IPS-11a (cell line): ENCODE measurements at regions not wholly inside any gene's neighbourhood (a gene's known extent, or its start where the extent isn't known, plus 50 kb on each side); places are given as distances from the start of the nearest gene placed in this dataset.

Source experiments
- H3K4me3 ChIP-seq: one replicate; pipeline ENCODE4 v1.5.1; 2013; ENCODE audit warnings: low read depth, low read length, control low read depth

DNA sequence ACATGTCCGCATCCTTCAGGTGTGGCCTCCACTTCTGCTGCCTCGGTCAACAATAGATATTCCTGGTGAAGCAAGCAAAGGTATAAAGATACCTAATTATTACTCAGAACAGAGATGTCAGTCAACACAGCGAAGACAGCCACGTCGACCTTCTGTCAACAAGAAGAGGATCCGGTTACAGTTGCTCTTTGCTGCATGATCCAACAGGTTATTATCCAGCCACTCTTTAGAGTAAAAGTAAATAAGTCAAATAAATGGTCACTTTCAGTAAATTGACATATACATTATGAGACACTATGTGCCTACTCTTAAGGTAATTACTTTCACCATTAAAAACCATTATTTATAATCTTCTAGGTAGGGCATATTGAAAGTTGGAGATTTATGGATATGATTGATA lies 356.8 kb upstream of the ATP11B start:
- no peak overlapping the region for H3K4me3 ChIP-seq

GRCh38 chr3:182438398-182438797 lies 354.9 kb upstream of the ATP11B start:
- H3K4me3 ChIP-seq = no peak overlapping the region

DNA sequence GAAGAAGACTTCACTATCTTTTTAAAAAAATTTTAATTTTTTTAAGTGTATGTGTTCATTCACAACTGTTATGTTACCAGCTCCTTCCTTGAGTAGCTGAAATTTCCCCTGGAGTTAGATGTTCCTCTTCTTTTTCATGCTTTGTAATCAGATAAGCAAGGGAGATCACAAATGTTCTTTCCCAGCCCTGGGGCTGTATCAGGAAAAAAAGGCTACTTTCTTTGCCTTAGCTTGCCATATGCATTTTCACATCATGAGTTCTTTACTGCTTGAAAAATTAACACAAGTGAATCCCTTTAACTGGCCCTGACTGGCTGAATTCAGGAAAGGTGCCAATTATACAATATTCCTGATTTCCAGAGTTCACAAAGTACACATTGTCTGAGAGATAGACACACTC lies 353.2 kb upstream of the ATP11B start:
- H3K4me3 ChIP-seq = no peak overlapping the region

DNA sequence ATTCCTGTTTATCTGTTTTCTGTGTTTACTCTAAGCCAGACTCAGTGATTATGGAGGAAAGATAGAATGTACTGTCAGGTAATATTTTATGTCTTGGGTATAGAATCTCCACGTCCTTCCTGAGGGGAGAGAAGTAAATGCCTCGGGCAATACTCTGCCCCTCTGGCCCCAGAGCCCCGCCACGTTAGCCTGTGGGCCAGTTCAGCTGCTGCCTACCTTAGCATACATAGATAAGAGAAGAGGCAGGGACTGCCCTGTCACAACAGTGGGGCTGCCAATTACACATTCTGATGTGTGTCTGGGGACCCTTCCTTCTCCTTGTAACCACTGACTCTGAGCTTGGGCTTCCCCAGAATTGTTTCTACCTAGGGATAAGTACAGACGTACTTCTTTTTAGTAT lies 347.7 kb upstream of the ATP11B start:
- H3K4me3 ChIP-seq = no peak overlapping the region

DNA sequence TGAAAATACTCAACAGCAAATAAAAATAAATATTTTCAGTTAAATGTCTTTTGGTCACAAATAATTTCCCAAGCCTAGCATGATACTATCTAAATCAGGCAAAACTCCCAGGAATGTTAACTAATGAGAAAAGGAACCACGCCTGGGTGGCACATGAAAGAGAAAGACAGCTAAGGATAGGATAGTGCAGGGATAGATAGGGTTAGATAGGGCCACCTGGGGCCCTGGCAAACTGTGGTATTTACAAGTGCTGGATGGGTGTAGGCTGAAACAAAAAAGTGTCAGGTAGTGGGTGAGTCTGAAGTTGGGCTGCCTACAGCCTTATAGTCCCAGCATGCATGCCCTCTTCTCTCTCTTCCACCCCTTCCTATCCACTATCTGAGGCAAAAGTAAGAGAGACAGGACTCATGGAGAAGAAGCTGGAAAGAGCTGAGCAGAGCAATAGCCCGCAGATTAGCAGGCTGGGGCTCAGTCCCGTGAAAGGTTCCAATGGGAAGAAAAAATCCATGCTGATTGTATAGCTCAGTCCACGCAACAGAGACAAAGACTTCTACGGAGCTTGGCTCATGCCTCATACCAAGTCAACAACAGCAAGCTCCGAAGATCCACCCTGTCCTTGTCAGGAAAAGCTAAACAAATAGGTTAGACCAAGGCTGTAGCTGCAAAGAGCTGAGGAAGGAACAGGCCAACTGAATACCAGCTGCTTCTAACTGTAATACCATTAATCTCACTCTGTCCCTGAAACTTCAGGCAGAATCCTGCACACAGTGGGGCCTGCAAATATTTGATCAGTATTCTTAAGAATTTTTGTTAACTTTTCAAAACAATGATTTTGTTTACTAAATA lies 342.1 kb upstream of the ATP11B start:
- no peak overlapping the region for H3K4me3 ChIP-seq

DNA sequence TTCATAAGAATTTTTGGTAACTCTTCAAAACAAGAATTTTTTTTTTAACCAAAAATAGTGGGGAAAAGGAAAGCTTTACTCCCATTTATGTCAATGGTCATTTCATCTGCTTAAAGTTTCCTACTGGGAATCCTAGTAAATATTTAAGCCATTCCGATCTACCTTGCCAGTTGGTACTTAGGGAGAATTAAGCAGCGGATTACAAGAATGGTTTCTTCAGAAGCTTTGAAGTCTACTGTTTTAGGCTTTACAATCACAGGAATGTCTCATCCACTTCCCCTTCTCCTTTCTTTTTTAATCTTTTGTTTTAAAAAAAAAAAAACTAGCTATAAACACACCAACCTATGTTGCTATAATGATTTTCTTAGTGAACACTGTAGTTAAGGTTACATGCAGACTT lies 341.4 kb upstream of the ATP11B start:
- H3K4me3 ChIP-seq = no peak overlapping the region

DNA sequence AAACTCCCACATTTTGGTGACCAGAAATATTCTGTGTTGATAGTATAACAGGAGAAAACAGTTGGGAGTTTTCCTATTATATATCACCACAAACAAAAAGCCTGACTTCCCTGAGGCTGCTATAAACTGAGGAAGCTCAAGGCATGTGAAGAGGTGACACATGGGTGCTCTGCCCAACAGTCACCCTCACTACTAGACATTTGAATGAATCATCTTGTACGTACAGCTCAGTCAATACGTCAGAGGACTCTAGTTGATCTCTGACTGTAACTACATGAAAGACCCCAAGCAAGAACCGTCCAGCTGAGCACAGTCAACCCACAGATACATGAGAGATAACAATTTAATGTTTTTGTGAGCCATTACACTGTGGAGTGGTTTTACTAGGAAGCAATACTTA lies 338.3 kb upstream of the ATP11B start:
- no peak overlapping the region for H3K4me3 ChIP-seq

DNA sequence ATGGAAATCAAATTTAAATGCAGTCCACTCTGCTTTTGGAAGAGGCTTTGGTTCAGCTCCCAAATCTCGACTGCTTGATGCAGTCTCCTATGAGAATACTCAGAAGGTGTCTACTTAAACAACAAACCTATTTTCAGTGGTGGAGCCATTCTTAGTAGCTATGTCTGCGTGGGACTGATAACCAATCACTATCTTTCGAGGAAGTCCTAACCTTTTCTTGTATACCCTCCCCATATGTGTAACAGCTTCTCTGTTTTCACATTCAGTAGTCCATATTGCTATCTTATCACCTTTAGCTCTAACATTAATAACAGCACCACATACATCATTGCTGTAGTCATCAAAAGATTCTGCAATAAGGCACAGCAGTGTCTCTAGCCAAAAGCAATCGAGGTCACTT lies 333.0 kb upstream of the ATP11B start:
- H3K4me3 ChIP-seq = no peak overlapping the region

- no peak overlapping the region for H3K4me3 ChIP-seq
Measured at GRCh38 chr3:182462152-182462551, 331.2 kb upstream of the ATP11B start.

- H3K4me3 ChIP-seq = no peak overlapping the region
Measured at GRCh38 chr3:182464513-182465145, 328.7 kb upstream of the ATP11B start.

DNA sequence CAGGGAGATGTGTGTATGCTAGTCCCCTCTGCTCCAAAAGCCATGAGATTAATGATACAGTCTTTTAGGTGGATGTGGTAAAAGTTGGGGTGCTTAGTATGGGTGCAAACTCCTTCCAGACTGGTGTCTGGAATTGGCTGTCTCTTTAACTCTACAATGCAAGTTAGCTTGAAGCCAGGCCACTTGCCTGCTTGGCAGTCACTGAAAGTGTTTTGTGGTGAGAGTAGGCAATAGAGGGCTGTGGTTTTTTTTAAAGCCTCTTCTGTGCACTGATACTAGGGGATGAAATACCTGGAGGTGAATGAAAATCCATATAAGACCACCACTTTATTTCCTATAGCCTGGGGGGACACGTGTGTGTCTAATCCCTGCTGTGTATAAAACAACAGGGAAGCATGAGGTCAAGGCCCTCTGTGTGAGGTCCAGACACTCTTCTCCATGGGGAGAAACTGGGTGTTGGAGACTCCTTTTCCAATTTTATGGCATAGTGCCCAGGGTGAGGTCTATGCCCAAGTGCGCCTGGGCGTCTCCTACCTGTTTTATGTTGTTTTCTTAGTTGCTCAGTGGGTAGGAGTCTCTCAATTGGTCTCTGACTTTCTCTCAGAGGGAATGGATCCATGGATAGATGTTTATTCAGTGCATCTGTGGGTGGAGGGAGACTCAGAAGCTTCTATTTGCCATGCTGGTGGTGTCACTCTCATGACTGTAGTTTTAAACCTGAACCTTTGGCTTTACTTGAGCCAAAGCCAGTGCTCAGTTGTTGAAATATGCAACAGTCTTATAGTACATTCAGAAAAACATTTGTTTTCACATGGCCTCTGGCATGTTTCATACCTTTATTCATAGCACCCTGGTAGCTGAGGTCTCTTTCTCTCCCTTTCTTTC lies 327.8 kb upstream of the ATP11B start:
- H3K4me3 ChIP-seq = no peak overlapping the region

DNA sequence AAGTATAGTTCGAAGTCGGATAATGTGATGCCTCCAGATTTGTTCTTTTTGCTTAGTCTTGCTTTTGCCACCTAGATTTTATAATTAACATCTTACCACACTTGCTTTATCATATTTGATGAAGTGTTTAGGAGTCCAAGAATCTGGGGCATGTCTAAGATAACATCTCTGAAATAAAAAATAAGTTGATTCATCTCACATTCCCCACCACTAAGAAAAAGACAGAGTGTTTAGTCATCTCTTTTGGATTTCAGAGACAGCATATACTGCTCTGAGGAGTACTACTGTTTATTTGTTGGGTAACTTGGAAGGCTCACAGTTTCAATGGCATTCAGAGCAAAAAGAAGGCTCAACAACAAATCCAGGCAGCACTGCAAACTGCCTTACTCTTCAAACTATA lies 324.2 kb upstream of the ATP11B start:
- H3K4me3 ChIP-seq = no peak overlapping the region

GRCh38 chr3:182470187-182470586 lies 323.1 kb upstream of the ATP11B start:
- H3K4me3 ChIP-seq = no peak overlapping the region

GRCh38 chr3:182473191-182473710 lies 320.1 kb upstream of the ATP11B start:
- H3K4me3 ChIP-seq = no peak overlapping the region

- no peak overlapping the region for H3K4me3 ChIP-seq
Measured at GRCh38 chr3:182478369-182478768, 314.9 kb upstream of the ATP11B start.

DNA sequence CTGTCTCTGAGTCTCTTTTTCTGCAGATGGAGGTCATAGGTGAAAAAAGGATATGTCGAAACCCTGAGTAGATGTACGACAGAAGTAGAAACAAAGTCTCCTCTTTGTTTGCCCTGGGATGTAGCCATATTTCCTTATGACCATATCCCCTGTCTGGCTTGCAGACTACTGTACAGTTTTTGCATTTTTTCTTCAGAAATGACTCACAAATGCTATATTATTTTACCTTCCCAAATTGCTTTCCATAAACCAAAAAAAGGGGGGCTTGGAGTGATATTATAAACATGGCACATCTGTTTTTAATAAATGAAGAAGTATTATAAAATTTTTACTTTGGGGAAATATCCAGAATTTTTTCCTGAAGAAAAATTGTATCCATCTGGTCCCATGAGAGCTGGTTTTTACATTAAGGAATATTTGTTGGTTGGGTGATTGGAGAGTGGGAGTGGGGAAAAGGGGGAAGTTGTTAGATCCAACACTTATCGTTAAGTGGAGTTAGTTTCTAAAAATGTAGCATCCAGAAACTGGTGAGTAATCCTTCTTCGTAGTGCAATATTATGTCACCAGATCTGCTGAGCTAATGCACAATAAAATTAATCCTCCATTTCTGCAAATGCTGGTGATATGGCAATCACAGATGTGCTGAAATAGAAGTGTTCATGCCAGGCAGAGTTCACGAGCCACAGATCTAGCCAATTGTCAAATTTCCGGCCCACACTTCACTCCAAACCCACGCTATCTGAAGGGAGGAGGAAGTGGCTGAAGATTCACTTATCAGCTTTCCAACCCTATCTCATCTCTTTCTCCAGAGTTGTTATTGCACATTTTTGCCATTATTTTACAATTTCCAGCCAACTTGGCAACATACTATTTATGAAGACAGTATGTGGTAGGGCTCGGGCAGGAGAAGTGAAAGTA lies 313.6 kb upstream of the ATP11B start:
- no peak overlapping the region for H3K4me3 ChIP-seq

- no peak overlapping the region for H3K4me3 ChIP-seq
Measured at GRCh38 chr3:182482705-182483104, 310.6 kb upstream of the ATP11B start.

GRCh38 chr3:182484682-182485081 lies 308.6 kb upstream of the ATP11B start:
- H3K4me3 ChIP-seq = no peak overlapping the region

GRCh38 chr3:182485301-182485700 lies 308.0 kb upstream of the ATP11B start:
- H3K4me3 ChIP-seq = no peak overlapping the region

- H3K4me3 ChIP-seq = no peak overlapping the region
Measured at GRCh38 chr3:182486463-182486862, 306.8 kb upstream of the ATP11B start.
